Activated CD8-positive, alpha-beta memory T cell treated with anti-CD3 and anti-CD28 coated beads, Interleukin-2, amount 50 U/mL, for 4 hours (primary cell): ENCODE measurements at regions not wholly inside any gene's neighbourhood (a gene's known extent, or its start where the extent isn't known, plus 50 kb on each side); places are given as distances from the start of the nearest gene placed in this dataset.

Source experiments
- DNase-seq: peaks from one replicate; pipeline ENCODE4 v3.0.0-alpha.2; 2020

GRCh38 chr5:50964746-50965653 is 298.6 kb downstream of the PARP8 start:
- no peak for DNase-seq

- no peak for DNase-seq
Observed at GRCh38 chr5:50965654-50966375, 299.4 kb downstream of the PARP8 start.

DNA sequence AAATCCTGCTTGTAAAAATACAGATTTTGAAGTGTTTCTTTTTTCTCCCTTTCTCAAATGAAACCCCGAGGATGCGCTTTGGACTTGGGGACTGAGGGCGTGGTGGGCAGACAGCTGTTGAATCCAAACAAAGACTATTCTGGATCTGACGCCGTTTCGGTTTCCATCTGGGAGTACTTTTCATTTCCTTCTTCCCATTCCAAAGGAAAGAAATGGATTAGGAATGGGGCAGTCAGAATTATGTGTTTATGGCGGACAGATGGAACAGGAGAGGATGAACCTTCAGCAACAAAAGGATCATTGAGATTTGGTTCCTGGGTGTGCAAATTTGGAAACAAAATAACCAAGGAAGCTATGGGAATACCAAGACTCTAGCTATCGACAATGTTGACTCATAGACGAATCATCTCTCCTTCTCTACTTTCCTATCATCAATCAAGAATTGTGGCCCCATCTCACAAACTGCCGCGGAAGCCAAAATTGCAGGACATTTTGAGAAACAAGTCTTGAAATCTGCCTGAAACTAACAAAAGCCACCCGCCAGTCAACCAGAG is 300.6 kb downstream of the PARP8 start:
- no peak for DNase-seq

DNA sequence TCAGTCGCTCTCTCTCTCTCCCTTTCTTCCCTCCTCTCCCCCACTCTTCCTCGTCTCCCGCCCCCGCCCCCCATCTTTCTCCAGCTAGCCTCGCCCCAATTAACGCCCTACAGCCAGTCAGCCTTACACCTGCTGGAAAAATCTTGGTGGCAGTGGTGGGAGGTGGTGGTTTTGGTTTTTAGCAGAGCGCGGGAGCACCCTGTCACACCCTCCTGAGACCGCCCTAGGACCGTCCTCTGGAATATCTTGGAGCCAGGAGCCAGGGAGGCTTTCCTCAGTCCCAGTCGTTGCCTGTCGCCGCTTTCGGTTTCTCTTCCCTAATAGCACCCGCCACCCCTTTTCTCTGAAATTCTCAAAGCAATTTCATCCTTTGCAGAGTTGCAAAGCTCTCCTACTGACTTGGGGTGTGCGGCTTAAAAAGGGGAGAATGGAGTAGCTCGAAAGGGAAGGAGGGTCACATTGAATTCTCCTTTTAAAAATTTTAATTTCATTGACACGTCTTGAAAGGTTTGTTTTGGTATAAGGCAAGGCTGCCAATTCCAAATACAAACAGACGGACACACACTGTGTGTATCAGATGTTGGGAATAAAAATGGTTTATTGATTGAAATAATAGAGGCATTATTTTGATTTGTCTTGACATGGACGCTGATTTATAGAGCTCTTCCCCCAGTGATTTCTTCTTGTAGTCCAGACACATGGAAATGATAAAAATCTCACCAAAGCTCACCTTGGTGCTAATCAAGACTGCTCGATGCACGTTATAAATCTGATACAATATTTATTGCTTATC is 301.3 kb downstream of the PARP8 start:
- no peak for DNase-seq

GRCh38 chr5:50968356-50969149 is 302.1 kb downstream of the PARP8 start:
- no peak for DNase-seq

GRCh38 chr5:50969151-50970031 is 303.0 kb downstream of the PARP8 start:
- DNase-seq: no peak

DNA sequence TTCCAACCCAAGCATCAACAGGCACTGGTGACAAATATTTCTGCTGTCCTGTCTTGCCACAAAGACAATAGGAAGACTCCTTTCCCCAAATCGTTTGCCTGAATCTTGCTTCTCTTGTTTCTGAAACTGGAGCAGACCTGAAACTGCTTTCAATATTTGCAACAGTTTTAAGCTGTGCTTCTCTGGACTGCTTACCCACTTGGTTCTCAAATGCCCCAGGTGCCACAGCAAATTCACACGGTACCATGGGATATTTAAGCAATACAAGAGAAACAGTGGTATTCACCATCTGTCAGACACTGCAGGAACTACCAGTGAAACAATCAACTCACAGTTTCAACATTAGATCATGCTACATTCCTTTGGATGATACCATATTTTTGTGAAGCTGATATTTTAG is 309.4 kb downstream of the PARP8 start:
- no peak for DNase-seq

GRCh38 chr5:50978924-50979323 is 312.5 kb downstream of the PARP8 start:
- DNase-seq: no peak

DNA sequence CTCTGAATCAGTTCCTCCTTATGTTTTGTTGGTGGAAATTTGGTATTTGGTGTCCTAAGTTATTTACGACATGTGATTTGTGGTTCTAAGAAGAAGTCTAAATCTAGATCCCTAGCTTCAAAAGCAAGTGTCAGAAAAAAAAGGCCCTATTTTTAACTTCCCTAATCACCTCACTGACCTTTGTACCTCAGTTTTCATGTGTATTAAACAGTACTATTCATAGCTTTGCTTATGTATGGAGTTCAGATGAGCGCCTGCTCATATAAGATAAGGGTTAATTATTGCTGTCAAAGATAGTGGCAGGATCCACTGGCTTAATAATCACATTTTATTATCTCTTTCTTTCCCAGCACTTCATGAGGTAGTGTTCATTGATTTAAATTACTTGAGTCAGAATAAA is 318.2 kb downstream of the PARP8 start:
- DNase-seq: no peak

DNA sequence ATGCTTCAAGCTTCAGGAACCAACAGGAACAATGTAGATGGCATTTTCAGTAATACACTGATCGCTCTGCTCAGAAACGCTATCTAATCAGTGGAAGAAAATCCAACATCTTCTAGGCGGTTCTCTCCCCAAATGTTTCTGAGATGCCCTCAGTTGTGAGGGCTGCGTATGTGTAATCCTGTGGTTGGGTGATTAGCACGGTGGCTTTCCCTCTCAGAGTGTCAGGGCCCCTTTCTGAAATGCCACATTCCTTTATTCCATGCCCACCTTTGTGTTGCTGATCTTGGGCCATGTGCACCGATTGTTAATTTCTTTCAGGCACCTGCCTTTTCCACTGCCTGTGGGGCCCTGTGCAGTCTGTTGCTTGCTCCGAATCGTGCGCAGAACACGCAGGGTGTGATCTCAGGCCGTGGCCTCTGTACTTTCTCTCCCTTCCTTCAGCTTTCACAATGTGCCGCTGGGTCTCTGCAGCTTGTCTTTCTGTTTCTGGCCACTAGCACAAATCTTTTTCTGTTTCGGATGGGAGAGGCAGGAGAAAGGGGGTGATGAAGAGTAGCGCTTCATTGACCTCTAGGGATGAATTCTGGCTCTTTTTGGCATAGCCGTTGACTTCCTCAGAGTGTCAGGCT is 324.0 kb downstream of the PARP8 start:
- no peak for DNase-seq

- no peak for DNase-seq
Observed at GRCh38 chr5:50995285-50995942, 329.0 kb downstream of the PARP8 start.

DNA sequence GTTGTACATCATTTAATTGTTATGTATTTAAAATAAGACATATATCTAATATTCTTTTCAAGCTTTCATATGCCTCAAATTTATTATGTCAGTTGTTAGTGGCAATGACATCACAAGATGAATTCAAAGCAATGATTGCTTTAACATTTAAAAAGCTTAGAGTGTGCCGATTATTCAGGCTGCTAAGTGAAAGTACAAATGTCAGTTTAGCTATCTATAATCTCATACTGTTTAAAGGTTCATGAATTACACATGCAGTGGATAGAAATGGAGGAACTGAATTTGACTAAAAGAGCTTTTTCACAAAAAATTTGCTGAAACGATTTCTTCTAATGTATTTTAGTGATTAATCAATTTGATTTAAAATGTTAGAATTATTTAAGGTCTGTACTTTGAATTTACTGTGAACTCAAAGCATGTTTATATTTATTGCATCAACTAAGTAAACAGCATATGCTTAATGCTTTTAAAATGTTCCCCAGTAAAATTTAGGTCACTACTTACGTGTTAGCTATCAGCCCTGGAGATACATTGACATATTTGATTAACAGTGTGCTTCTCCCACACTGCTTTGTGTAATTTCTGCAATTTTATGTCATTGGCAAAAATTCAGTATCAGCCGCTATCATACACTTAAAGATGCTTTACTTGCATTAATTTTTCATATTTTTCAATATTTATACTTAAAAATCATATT is 334.9 kb downstream of the PARP8 start:
- no peak for DNase-seq

GRCh38 chr5:51002368-51002767 is 335.9 kb downstream of the PARP8 start:
- no peak for DNase-seq

- no peak for DNase-seq
Observed at GRCh38 chr5:51013036-51013435, 346.6 kb downstream of the PARP8 start.

- DNase-seq: no peak
Observed at GRCh38 chr5:51018423-51018822, 352.0 kb downstream of the PARP8 start.

DNA sequence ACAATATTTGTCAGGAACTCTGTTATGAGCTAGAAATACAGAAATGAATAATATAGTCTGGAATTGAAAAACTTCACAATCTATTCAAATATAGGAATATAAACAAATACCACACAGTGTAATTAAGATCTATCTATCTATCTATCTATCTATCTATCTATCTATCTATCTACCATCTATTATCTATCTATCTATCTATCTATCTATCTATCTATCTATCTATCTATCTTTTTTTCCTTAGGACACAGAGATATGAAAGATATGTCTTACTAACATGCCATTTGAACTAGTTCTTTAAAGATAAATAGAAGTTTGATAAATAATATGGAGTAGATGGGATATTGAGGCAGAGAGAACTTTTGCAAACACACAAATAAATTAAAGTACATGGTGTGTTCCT is 357.8 kb downstream of the PARP8 start:
- no peak for DNase-seq

DNA sequence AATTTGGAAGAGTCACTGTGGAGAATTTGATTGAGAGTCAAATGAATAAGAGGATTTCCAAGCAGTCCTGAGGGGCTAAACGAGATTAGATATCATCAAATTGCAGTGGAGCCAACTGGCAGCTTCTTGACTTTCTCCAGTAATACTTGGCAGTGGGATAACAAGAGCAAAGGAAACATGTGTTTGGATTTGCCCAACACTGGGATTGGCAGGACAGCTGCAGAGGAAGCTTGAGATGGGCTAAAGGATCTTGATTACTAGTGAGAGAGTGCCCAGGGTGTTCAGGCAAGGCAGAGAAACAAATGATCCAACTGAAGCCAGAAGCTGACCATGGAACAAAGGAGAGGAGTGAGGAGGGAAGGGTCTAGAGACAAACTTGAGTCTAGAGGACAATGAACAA is 356.0 kb upstream of the ISL1 start:
- no peak for DNase-seq

DNA sequence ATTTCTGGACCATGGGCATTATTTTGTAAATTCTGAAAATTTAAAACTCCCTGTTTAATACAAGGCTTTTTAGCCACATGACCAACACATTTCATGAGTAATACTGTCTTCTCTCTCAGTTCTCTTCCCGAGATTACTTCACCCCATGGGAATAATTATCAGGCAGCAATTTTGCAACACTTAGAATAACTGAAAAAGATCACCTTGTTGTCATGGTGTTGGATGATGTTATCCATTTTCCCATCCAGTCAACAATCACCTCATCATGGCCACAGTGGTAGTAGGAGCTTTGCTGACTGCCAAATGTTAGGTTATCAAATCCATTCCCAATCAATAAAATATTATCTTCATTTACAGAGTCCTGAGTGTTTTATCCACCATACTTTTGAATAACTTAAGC is 354.9 kb upstream of the ISL1 start:
- no peak for DNase-seq

DNA sequence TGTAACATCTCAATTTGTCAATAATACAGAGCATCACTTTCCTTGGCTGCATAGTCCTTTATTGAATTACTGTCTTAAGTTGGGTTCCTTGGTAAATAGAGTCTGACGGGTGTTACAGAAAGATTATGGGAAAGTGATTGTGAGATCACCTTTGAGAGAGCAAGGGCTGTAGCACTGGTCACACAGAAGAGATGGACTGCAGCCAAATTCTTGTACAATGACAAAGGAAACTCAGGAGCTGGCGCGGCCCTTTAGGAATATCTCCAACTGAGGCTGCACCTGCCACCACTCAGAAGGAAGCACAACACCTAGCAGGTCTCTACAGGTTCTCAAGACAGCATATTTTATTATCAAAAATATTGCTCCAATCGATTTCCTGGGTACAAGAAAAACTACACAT is 350.0 kb upstream of the ISL1 start:
- DNase-seq: no peak
